ENCODE measurements at regions not wholly inside any gene's neighbourhood (a gene's known extent, or its start where the extent isn't known, plus 50 kb on each side); places are given as distances from the start of the nearest gene placed in this dataset.

GRCh38 chr9:79900754-79901153 is 329.0 kb downstream of the TLE4 start:
- DNase-seq, result no peak

- DNase-seq, result no peak
Measured at GRCh38 chr9:79896390-79896980, 324.7 kb downstream of the TLE4 start.

- no peak for DNase-seq
Measured at GRCh38 chr9:79895232-79895631, 323.5 kb downstream of the TLE4 start.

GRCh38 chr9:79889369-79889768 is 317.6 kb downstream of the TLE4 start:
- DNase-seq, result no peak

- DNase-seq, result no peak
Measured at GRCh38 chr9:79885093-79885857, 313.5 kb downstream of the TLE4 start.

GRCh38 chr9:79884546-79884945 is 312.8 kb downstream of the TLE4 start:
- DNase-seq, result no peak

GRCh38 chr9:79883073-79883645 is 311.4 kb downstream of the TLE4 start:
- peak; percentile 42 for DNase-seq

GRCh38 chr9:79880626-79881025 is 308.9 kb downstream of the TLE4 start:
- no peak for DNase-seq

- DNase-seq, result no peak
Measured at GRCh38 chr9:79877943-79878602, 306.3 kb downstream of the TLE4 start.

GRCh38 chr9:79868567-79869189 is 296.9 kb downstream of the TLE4 start:
- DNase-seq, result no peak

- DNase-seq, result no peak
Measured at GRCh38 chr9:79862921-79863890, 291.4 kb downstream of the TLE4 start.

- DNase-seq, result peak; percentile 23
Measured at GRCh38 chr9:79858508-79858907, 286.7 kb downstream of the TLE4 start.

GRCh38 chr9:79857188-79857587 is 285.4 kb downstream of the TLE4 start:
- no peak for DNase-seq

- DNase-seq, result no peak
Measured at GRCh38 chr9:79847074-79847473, 275.3 kb downstream of the TLE4 start.

- DNase-seq, result no peak
Measured at GRCh38 chr9:79829566-79830302, 258.0 kb downstream of the TLE4 start.

GRCh38 chr9:79824265-79824664 is 252.5 kb downstream of the TLE4 start:
- DNase-seq, result no peak

GRCh38 chr9:79817438-79818004 is 245.8 kb downstream of the TLE4 start:
- DNase-seq, result no peak

- no peak for DNase-seq
Measured at GRCh38 chr9:79813258-79813638, 241.5 kb downstream of the TLE4 start.

- DNase-seq, result no peak
Measured at GRCh38 chr9:79812507-79813257, 240.9 kb downstream of the TLE4 start.

GRCh38 chr9:79812099-79812498 is 240.3 kb downstream of the TLE4 start:
- DNase-seq, result no peak
